Stomach (tissue), 8 donors: ENCODE measurements at regions not wholly inside any gene's neighbourhood (a gene's known extent, or its start where the extent isn't known, plus 50 kb on each side); places are given as distances from the start of the nearest gene placed in this dataset.

Experiments used
- DNase-seq, 2 donors: peaks; one replicate each; pipeline versions ENCODE4 v3.0.0 to v3.0.0-alpha.2; 2013 to 2019
- H3K27ac ChIP-seq, 5 donors: fragments of 200-600 bp in 4 of 5; sonication (generic) in 4 of 5; one replicate each; pipeline ENCODE4 v1.5.1; 2013 to 2019; ENCODE audit warnings: mild to moderate bottlenecking in 1 of 5, moderate library complexity in 1 of 5
- H3K27me3 ChIP-seq, 3 donors: fragments of 200-600 bp; sonication (generic); one replicate each; pipeline ENCODE4 v1.5.1; 2017 to 2019; ENCODE audit warnings: mixed run types in 1 of 3
- H3K36me3 ChIP-seq, 4 donors: fragments of 200-600 bp; sonication (generic); 1 replicate in 3 of 4; 2 replicates in 1 of 4; pipeline ENCODE4 v1.5.1; 2016 to 2019
- H3K4me1 ChIP-seq, 4 donors: fragments of 200-600 bp; sonication (generic); one replicate each; pipeline ENCODE4 v1.5.1; 2016 to 2019
- H3K4me3 ChIP-seq, 4 donors: fragments of 200-600 bp; sonication (generic) in 3 of 4; one replicate each; pipeline ENCODE4 v1.5.1; 2016 to 2019; ENCODE audit warnings: mild to moderate bottlenecking in 1 of 4
- H3K9me3 ChIP-seq, 4 donors: fragments of 200-600 bp; sonication (generic); one replicate each; pipeline ENCODE4 v1.5.1; 2016 to 2019
- CTCF ChIP-seq, 7 experiments: fragments of 450-650 bp in 4 of 7; fragments of 200-600 bp in 3 of 7; sonication (generic) in 3 of 7; IDR thresholded peaks; one replicate each; pipeline ENCODE4 v1.5.1; 2016 to 2019; ENCODE audit warnings: antibody characterized with exemption in 7 of 7, control low read depth in 2 of 7, mild to moderate bottlenecking in 1 of 7
- EP300 ChIP-seq: sonication (generic); formaldehyde crosslinking; IDR thresholded peaks from one replicate; pipeline ENCODE4 v1.6.1; 2017; ENCODE audit warnings: antibody characterized with exemption
- POLR2A ChIP-seq, 4 donors: fragments of 450-650 bp; IDR thresholded peaks; one replicate each; pipeline ENCODE4 v1.6.1; 2016; ENCODE audit warnings: antibody characterized with exemption in 4 of 4, control low read depth in 2 of 4, mild to moderate bottlenecking in 1 of 4, moderate library complexity in 1 of 4
- POLR2AphosphoS5 ChIP-seq, 3 donors: sonication (generic); formaldehyde crosslinking; IDR thresholded peaks; one replicate each; pipeline ENCODE4 v1.6.1; 2016; ENCODE audit warnings: antibody characterized with exemption in 3 of 3
- WGBS, 5 donors: extraction: QIAGEN DNeasy Blood & Tissue Kit in 3 of 5; methylation state at CpG; one replicate each; pipeline versions ENCODE4 v1.1.5 to v1.1.7; 2013 to 2018; 5-methylcytosine and 5-hydroxymethylcytosine counted together
- intact Hi-C: fragments of 100-400 bp; cut with DNase I; formaldehyde crosslinking; loops from one replicate; pipeline ENCODE4 v1.15.1; 2023; ENCODE audit warnings: low total_unique reads
- donor health status: healthy with polysubstance abuse.
- donor health status: Bipolar disorder and iron deficiency.
- donor health status: healthy.

- no peak overlapping the region for H3K4me3 ChIP-seq
- DNase-seq, result no peak
- no peaks in the 10 kb centered on the region for H3K27me3 ChIP-seq
- intact Hi-C loops, result no loop called here
- no peaks in the 10 kb centered on the region for H3K36me3 ChIP-seq
- no peaks in the 10 kb centered on the region for H3K9me3 ChIP-seq
- WGBS, 5 donors, result 73 to 92% (median 89%) methylated on average over 2 of the region's 2 CpGs
- no peak overlapping the region for H3K27ac ChIP-seq
- TF ChIP-seq EP300, result no peak
- no peak for TF ChIP-seq POLR2A (IDR thresholded peaks at IDR 0.05)
- H3K4me1 ChIP-seq, result no peaks in the 10 kb centered on the region
These were observed 87.4 kb upstream of the MID1 start for GRCh38 chrX:10707773-10708172.

GRCh38 chrX:10709276-10709675 lies 88.9 kb upstream of the MID1 start:
- H3K27me3 ChIP-seq, result no peaks in the 10 kb centered on the region
- DNase-seq, result no peak
- no peaks in the 10 kb centered on the region for H3K4me1 ChIP-seq
- no peaks in the 10 kb centered on the region for H3K36me3 ChIP-seq
- no peaks in the 10 kb centered on the region for H3K9me3 ChIP-seq
- TF ChIP-seq POLR2AphosphoS5 (IDR thresholded peaks at IDR 0.05) (no peak), CTCF (IDR thresholded peaks at IDR 0.05) (no peak), EP300 (no peak)
- no peak overlapping the region for H3K27ac ChIP-seq
- H3K4me3 ChIP-seq, result no peak overlapping the region
- 58 to 89% (median 67%) methylated on average over 4 of the region's 4 CpGs for WGBS, 5 donors
- intact Hi-C loops, result no loop called here

GRCh38 chrX:10714531-10714930 lies 94.1 kb upstream of the MID1 start:
- TF ChIP-seq EP300, result no peak
- TF ChIP-seq POLR2A (IDR thresholded peaks at IDR 0.05), result no peak
- no peak for TF ChIP-seq POLR2AphosphoS5 (IDR thresholded peaks at IDR 0.05)
- Histone ChIP-seq H3K36me3 (no peaks in the 10 kb centered on the region), H3K27me3 (no peaks in the 10 kb centered on the region), H3K9me3 (peaks cover 0 to 10% (median 4%) of the 10 kb centered on the region in 4 donors), H3K27ac (no peak overlapping the region), H3K4me1 (no peaks in the 10 kb centered on the region), H3K4me3 (no peak overlapping the region)
- 72 to 87% (median 82%) methylated on average over 5 of the region's 5 CpGs for WGBS, 5 donors
- intact Hi-C loops, result no loop called here
- DNase-seq, result no peak

- no peak overlapping the region for H3K27ac ChIP-seq
- H3K4me3 ChIP-seq, result no peak overlapping the region
- TF ChIP-seq EP300 (no peak), CTCF (IDR thresholded peaks at IDR 0.05) (peak in 5 of 7 experiments; percentile 3 to 75 (median 69))
- no peaks in the 10 kb centered on the region for H3K36me3 ChIP-seq
- H3K27me3 ChIP-seq, result no peaks in the 10 kb centered on the region
- H3K4me1 ChIP-seq, result no peaks in the 10 kb centered on the region
- DNase-seq, result peak; percentile 59 to 77
- intact Hi-C loops, result loop anchor here (10.0 kb wide), 1 partner anchor 538 kb away; no protein-coding TSS in a partner anchor
- 14 to 29% (median 25%) methylated on average over 4 of the region's 4 CpGs for WGBS, 5 donors
- no peaks in the 10 kb centered on the region for H3K9me3 ChIP-seq
These were observed 102.5 kb upstream of the MID1 start for GRCh38 chrX:10722851-10723250.

GRCh38 chrX:10725071-10725470 lies 104.7 kb upstream of the MID1 start:
- 40 to 58% (median 52%) methylated on average over 3 of the region's 3 CpGs for WGBS, 5 donors
- H3K4me3 ChIP-seq, result no peak overlapping the region
- TF ChIP-seq POLR2A (IDR thresholded peaks at IDR 0.05), result no peak
- TF ChIP-seq CTCF (IDR thresholded peaks at IDR 0.05), result no peak
- no peak for TF ChIP-seq EP300
- H3K9me3 ChIP-seq, result no peaks in the 10 kb centered on the region
- no peaks in the 10 kb centered on the region for H3K4me1 ChIP-seq
- H3K27ac ChIP-seq, result no peak overlapping the region
- DNase-seq, result no peak
- peaks cover 0 to 3% (median 0%) of the 10 kb centered on the region in 3 donors for H3K27me3 ChIP-seq
- no peaks in the 10 kb centered on the region for H3K36me3 ChIP-seq
- intact Hi-C loops, result loop anchor here (10.0 kb wide), 1 partner anchor 540 kb away; no protein-coding TSS in a partner anchor
